K562 (cell line): ENCODE measurements at regions not wholly inside any gene's neighbourhood (a gene's known extent, or its start where the extent isn't known, plus 50 kb on each side); places are given as distances from the start of the nearest gene placed in this dataset.

Experiments used
- TF ChIP-seq, protein P1 (sequence below): fragments of 450-650 bp; IDR thresholded peaks from 2 replicates; pipeline ENCODE4 v1.6.1; 2016; ENCODE audit warnings: mild to moderate bottlenecking, moderate library complexity

DNA sequence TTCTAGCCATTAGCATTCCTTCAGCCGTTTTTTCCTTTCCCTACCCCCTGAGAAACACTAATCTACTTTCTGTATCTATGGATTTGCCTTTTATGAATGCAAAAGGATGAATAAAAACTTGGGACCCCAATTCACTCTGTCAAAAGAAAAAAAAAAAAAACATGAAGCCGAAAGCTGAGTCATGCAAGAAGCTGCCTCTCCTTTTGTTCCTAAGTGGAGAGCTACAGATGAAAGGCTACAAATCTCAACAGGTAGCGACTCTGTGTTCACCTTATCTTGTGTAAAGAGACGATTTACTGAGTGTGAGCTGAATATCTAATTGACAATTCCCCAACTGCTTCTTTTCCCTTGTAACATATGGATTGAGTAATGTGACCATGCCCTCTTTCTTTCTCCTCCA, 1072.8 kb downstream of the UQCRFS1 start (continued):
- TF ChIP-seq, protein P1, sequence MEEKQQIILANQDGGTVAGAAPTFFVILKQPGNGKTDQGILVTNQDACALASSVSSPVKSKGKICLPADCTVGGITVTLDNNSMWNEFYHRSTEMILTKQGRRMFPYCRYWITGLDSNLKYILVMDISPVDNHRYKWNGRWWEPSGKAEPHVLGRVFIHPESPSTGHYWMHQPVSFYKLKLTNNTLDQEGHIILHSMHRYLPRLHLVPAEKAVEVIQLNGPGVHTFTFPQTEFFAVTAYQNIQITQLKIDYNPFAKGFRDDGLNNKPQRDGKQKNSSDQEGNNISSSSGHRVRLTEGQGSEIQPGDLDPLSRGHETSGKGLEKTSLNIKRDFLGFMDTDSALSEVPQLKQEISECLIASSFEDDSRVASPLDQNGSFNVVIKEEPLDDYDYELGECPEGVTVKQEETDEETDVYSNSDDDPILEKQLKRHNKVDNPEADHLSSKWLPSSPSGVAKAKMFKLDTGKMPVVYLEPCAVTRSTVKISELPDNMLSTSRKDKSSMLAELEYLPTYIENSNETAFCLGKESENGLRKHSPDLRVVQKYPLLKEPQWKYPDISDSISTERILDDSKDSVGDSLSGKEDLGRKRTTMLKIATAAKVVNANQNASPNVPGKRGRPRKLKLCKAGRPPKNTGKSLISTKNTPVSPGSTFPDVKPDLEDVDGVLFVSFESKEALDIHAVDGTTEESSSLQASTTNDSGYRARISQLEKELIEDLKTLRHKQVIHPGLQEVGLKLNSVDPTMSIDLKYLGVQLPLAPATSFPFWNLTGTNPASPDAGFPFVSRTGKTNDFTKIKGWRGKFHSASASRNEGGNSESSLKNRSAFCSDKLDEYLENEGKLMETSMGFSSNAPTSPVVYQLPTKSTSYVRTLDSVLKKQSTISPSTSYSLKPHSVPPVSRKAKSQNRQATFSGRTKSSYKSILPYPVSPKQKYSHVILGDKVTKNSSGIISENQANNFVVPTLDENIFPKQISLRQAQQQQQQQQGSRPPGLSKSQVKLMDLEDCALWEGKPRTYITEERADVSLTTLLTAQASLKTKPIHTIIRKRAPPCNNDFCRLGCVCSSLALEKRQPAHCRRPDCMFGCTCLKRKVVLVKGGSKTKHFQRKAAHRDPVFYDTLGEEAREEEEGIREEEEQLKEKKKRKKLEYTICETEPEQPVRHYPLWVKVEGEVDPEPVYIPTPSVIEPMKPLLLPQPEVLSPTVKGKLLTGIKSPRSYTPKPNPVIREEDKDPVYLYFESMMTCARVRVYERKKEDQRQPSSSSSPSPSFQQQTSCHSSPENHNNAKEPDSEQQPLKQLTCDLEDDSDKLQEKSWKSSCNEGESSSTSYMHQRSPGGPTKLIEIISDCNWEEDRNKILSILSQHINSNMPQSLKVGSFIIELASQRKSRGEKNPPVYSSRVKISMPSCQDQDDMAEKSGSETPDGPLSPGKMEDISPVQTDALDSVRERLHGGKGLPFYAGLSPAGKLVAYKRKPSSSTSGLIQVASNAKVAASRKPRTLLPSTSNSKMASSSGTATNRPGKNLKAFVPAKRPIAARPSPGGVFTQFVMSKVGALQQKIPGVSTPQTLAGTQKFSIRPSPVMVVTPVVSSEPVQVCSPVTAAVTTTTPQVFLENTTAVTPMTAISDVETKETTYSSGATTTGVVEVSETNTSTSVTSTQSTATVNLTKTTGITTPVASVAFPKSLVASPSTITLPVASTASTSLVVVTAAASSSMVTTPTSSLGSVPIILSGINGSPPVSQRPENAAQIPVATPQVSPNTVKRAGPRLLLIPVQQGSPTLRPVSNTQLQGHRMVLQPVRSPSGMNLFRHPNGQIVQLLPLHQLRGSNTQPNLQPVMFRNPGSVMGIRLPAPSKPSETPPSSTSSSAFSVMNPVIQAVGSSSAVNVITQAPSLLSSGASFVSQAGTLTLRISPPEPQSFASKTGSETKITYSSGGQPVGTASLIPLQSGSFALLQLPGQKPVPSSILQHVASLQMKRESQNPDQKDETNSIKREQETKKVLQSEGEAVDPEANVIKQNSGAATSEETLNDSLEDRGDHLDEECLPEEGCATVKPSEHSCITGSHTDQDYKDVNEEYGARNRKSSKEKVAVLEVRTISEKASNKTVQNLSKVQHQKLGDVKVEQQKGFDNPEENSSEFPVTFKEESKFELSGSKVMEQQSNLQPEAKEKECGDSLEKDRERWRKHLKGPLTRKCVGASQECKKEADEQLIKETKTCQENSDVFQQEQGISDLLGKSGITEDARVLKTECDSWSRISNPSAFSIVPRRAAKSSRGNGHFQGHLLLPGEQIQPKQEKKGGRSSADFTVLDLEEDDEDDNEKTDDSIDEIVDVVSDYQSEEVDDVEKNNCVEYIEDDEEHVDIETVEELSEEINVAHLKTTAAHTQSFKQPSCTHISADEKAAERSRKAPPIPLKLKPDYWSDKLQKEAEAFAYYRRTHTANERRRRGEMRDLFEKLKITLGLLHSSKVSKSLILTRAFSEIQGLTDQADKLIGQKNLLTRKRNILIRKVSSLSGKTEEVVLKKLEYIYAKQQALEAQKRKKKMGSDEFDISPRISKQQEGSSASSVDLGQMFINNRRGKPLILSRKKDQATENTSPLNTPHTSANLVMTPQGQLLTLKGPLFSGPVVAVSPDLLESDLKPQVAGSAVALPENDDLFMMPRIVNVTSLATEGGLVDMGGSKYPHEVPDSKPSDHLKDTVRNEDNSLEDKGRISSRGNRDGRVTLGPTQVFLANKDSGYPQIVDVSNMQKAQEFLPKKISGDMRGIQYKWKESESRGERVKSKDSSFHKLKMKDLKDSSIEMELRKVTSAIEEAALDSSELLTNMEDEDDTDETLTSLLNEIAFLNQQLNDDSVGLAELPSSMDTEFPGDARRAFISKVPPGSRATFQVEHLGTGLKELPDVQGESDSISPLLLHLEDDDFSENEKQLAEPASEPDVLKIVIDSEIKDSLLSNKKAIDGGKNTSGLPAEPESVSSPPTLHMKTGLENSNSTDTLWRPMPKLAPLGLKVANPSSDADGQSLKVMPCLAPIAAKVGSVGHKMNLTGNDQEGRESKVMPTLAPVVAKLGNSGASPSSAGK = no peak
